ENCODE measurements at regions not wholly inside any gene's neighbourhood (a gene's known extent, or its start where the extent isn't known, plus 50 kb on each side); places are given as distances from the start of the nearest gene placed in this dataset.

- Mint-ChIP-seq H3K4me1 (peaks cover 8% of the 10 kb centered on the region; the same call in 2 of the 3 replicates), H3K27ac (no peak overlapping the region), H3K9me3 (no peaks in the 10 kb centered on the region; the same call in 2 of the 3 replicates), H3K4me3 (no peak overlapping the region), H3K36me3 (ENCODE audit: low read depth) (no peaks in the 10 kb centered on the region), H3K27me3 (ENCODE audit: insufficient read depth, low read depth, poor library complexity) (peaks cover 2% of the 10 kb centered on the region)
- Histone ChIP-seq H3K27ac (ENCODE audit: low read depth) (no peak overlapping the region), H3K79me2 (replicated peaks; ENCODE audit: insufficient read depth) (no peaks in the 10 kb centered on the region), H3K4me1 (ENCODE audit: insufficient read depth) (no peaks in the 10 kb centered on the region; the same call in 1 of the 2 replicates), H4K20me1 (replicated peaks; ENCODE audit: insufficient read depth) (no peaks in the 10 kb centered on the region), H3K27me3 (ENCODE audit: insufficient read depth) (no peaks in the 10 kb centered on the region), H3F3A (replicated peaks; ENCODE audit: low read depth) (no peaks in the 10 kb centered on the region), H3K9me2 (ENCODE audit: insufficient read depth) (0 out of 2 replicates have a peak, but pooled peaks cover 9% of the 10 kb centered on the region), H3K4me3 (no peak overlapping the region), H3K4me2 (no peak overlapping the region), H2AFZ (no peak overlapping the region), H3K36me3 (ENCODE audit: insufficient read depth) (no peaks in the 10 kb centered on the region)
- DNase-seq (ENCODE audit: low spot score) (no peak), ATAC-seq (no peak)
- no peak for TF ChIP-seq ZNF114 (CRISPR knock-in tag; IDR thresholded peaks at IDR 0.05)
- TF ChIP-seq, protein P1, sequence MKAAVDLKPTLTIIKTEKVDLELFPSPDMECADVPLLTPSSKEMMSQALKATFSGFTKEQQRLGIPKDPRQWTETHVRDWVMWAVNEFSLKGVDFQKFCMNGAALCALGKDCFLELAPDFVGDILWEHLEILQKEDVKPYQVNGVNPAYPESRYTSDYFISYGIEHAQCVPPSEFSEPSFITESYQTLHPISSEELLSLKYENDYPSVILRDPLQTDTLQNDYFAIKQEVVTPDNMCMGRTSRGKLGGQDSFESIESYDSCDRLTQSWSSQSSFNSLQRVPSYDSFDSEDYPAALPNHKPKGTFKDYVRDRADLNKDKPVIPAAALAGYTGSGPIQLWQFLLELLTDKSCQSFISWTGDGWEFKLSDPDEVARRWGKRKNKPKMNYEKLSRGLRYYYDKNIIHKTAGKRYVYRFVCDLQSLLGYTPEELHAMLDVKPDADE (IDR thresholded peaks at IDR 0.05): no peak
- TF ChIP-seq ZNF462 (CRISPR knock-in tag; IDR thresholded peaks at IDR 0.05): no peak
- TF ChIP-seq ZNF331 (CRISPR knock-in tag; IDR thresholded peaks at IDR 0.05; ENCODE audit: low read depth): no peak
- no peak for TF ChIP-seq POLR2AphosphoS5 (IDR thresholded peaks at IDR 0.05; ENCODE audit: low read depth)
- TF ChIP-seq REST (IDR thresholded peaks at IDR 0.05; ENCODE audit: unreplicated experiment): no peak
- no peak for TF ChIP-seq STAT1 (IDR thresholded peaks at IDR 0.05; ENCODE audit: unreplicated experiment)
- no peak for TF ChIP-seq EZH2phosphoT487 (IDR thresholded peaks at IDR 0.05; ENCODE audit: unreplicated experiment)
- TF ChIP-seq, protein P2, sequence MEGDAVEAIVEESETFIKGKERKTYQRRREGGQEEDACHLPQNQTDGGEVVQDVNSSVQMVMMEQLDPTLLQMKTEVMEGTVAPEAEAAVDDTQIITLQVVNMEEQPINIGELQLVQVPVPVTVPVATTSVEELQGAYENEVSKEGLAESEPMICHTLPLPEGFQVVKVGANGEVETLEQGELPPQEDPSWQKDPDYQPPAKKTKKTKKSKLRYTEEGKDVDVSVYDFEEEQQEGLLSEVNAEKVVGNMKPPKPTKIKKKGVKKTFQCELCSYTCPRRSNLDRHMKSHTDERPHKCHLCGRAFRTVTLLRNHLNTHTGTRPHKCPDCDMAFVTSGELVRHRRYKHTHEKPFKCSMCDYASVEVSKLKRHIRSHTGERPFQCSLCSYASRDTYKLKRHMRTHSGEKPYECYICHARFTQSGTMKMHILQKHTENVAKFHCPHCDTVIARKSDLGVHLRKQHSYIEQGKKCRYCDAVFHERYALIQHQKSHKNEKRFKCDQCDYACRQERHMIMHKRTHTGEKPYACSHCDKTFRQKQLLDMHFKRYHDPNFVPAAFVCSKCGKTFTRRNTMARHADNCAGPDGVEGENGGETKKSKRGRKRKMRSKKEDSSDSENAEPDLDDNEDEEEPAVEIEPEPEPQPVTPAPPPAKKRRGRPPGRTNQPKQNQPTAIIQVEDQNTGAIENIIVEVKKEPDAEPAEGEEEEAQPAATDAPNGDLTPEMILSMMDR (conservative IDR thresholded peaks at IDR 0.05; ENCODE audit: low read depth in 2 of 2): no peak
- TF ChIP-seq NANOG (IDR thresholded peaks at IDR 0.05; ENCODE audit: borderline replicate concordance): no peak
- no peak for TF ChIP-seq EZH2 (IDR thresholded peaks at IDR 0.05; ENCODE audit: low read depth, unreplicated experiment)
Measured at GRCh38 chr14:101001311-101002069, 98.0 kb upstream of the RTL1 start.
